ENCODE measurements at regions not wholly inside any gene's neighbourhood (a gene's known extent, or its start where the extent isn't known, plus 50 kb on each side); places are given as distances from the start of the nearest gene placed in this dataset.

DNA sequence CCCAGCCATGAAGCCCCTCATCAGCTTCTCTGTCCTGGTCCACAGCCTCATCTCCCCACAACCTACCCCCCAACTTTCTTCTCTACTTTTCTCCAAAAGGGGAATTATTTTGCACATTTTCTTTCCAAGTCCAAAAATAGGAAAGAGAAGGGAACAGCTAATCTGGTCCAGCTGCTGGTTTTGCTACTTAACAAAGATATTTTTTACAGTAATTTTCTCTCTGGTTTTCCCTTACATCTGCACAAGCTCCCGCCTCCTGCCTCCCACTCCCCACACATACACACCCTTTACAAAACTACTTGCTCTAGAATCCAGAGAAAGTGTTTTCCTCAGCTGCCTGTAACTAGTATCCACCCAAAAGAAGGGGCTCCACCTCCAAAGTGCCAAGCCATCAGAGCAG, 177.2 kb downstream of the POLR2M start:
- H3K9me3 ChIP-seq (ENCODE audit: control insufficient read depth, insufficient read depth, low read depth, low read length): no peaks in the 10 kb centered on the region
- no peak overlapping the region for H3K27ac ChIP-seq (ENCODE audit: insufficient read depth, low read length)
- no peak overlapping the region for H3K4me2 ChIP-seq (ENCODE audit: extremely low read depth, insufficient read depth, low read length)
- H3K79me2 ChIP-seq (ENCODE audit: control insufficient read depth, insufficient read depth, low read length): no peaks in the 10 kb centered on the region
- no peak for TF ChIP-seq EZH2 (IDR thresholded peaks at IDR 0.05; ENCODE audit: low read length, missing control alignments)
- TF ChIP-seq, protein P1, sequence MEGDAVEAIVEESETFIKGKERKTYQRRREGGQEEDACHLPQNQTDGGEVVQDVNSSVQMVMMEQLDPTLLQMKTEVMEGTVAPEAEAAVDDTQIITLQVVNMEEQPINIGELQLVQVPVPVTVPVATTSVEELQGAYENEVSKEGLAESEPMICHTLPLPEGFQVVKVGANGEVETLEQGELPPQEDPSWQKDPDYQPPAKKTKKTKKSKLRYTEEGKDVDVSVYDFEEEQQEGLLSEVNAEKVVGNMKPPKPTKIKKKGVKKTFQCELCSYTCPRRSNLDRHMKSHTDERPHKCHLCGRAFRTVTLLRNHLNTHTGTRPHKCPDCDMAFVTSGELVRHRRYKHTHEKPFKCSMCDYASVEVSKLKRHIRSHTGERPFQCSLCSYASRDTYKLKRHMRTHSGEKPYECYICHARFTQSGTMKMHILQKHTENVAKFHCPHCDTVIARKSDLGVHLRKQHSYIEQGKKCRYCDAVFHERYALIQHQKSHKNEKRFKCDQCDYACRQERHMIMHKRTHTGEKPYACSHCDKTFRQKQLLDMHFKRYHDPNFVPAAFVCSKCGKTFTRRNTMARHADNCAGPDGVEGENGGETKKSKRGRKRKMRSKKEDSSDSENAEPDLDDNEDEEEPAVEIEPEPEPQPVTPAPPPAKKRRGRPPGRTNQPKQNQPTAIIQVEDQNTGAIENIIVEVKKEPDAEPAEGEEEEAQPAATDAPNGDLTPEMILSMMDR (conservative IDR thresholded peaks at IDR 0.05 in 1 of 2, IDR thresholded peaks at IDR 0.05 in 1 of 2; ENCODE audit: low read depth in 1 of 2, low read length in 2 of 2): no peak
- H2AFZ ChIP-seq (ENCODE audit: low read length): no peak overlapping the region
- no peak overlapping the region for H3K9ac ChIP-seq (ENCODE audit: insufficient read depth, low read length)
- no peaks in the 10 kb centered on the region for H3K4me1 ChIP-seq (ENCODE audit: control insufficient read depth, extremely low read depth, insufficient read depth, low read length)
- no peaks in the 10 kb centered on the region for H3K27me3 ChIP-seq (ENCODE audit: control insufficient read depth, insufficient read depth, low read length)
- H3K36me3 ChIP-seq (ENCODE audit: control insufficient read depth, insufficient read depth, low read length): no peaks in the 10 kb centered on the region
- H4K20me1 ChIP-seq (ENCODE audit: control insufficient read depth, extremely low read depth, insufficient read depth, low read length): no peaks in the 10 kb centered on the region
- H3K4me3 ChIP-seq (replicated peaks in 1 of 4; ENCODE audit: control extremely low read depth in 1 of 4, insufficient read depth in 1 of 4, low read depth in 3 of 4, low read length in 4 of 4): no peak overlapping the region
- no peak for DNase-seq (ENCODE audit: low read depth in 2 of 2)

DNA sequence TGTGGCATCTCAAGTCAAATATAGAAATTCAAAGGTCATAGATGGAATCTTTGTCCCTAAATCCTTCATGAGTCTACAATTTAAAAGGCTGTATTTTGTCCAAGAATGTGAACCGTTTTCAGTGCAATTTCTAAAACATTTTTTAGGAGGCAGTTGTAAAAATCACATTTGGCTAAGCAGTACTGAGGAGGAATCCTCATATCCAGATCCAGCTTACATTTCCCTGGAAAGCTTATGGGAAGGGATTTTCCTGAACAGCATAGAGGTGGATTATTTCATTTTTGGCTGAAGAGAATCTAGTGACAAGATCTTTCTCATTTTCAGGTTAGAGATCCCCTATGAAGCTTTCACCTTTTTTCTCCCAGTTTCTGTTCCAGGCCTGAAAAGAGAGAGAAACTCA, 178.4 kb downstream of the POLR2M start:
- H3K4me1 ChIP-seq (ENCODE audit: control insufficient read depth, extremely low read depth, insufficient read depth, low read length): no peaks in the 10 kb centered on the region
- H3K4me2 ChIP-seq (ENCODE audit: extremely low read depth, insufficient read depth, low read length): no peak overlapping the region
- no peak overlapping the region for H3K9ac ChIP-seq (ENCODE audit: insufficient read depth, low read length)
- H3K79me2 ChIP-seq (ENCODE audit: control insufficient read depth, insufficient read depth, low read length): no peaks in the 10 kb centered on the region
- H4K20me1 ChIP-seq (ENCODE audit: control insufficient read depth, extremely low read depth, insufficient read depth, low read length): no peaks in the 10 kb centered on the region
- H3K27me3 ChIP-seq (ENCODE audit: control insufficient read depth, insufficient read depth, low read length): no peaks in the 10 kb centered on the region
- no peaks in the 10 kb centered on the region for H3K36me3 ChIP-seq (ENCODE audit: control insufficient read depth, insufficient read depth, low read length)
- no peaks in the 10 kb centered on the region for H3K9me3 ChIP-seq (ENCODE audit: control insufficient read depth, insufficient read depth, low read depth, low read length)
- no peak overlapping the region for H3K27ac ChIP-seq (ENCODE audit: insufficient read depth, low read length)
- TF ChIP-seq EZH2 (IDR thresholded peaks at IDR 0.05; ENCODE audit: low read length, missing control alignments): no peak
- TF ChIP-seq, protein P1 (conservative IDR thresholded peaks at IDR 0.05 in 1 of 2, IDR thresholded peaks at IDR 0.05 in 1 of 2; ENCODE audit: low read depth in 1 of 2, low read length in 2 of 2): no peak
- DNase-seq (ENCODE audit: low read depth in 2 of 2): no peak
- H3K4me3 ChIP-seq (replicated peaks in 1 of 4; ENCODE audit: control extremely low read depth in 1 of 4, insufficient read depth in 1 of 4, low read depth in 3 of 4, low read length in 4 of 4): no peak overlapping the region
- no peak overlapping the region for H2AFZ ChIP-seq (ENCODE audit: low read length)

DNA sequence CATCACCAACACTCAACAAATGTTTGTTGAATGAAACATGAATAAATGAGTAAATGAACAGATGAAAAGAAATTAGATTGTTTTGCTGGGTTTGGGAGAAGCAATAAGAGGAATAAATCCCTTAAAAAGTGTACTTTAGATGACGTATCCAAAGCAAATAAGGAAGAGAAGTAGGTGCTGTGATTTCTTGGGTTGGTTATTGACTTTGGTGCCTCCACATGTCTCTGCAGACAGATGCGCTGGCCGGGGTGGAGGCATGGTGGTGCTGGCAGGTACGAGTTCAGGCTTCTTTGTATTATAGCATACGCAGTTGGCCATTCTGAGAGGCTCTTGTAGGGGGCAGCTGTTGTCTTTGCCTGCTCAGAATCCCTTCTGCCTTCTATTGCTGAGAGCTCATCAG, 178.9 kb downstream of the POLR2M start:
- TF ChIP-seq, protein P1 (conservative IDR thresholded peaks at IDR 0.05 in 1 of 2, IDR thresholded peaks at IDR 0.05 in 1 of 2; ENCODE audit: low read depth in 1 of 2, low read length in 2 of 2): no peak
- no peak for TF ChIP-seq EZH2 (IDR thresholded peaks at IDR 0.05; ENCODE audit: low read length, missing control alignments)
- no peak overlapping the region for H3K4me3 ChIP-seq (replicated peaks in 1 of 4; ENCODE audit: control extremely low read depth in 1 of 4, insufficient read depth in 1 of 4, low read depth in 3 of 4, low read length in 4 of 4)

More for the DNA sequence above, 178.9 kb downstream of the POLR2M start:
- Histone ChIP-seq H3K4me1 (ENCODE audit: control insufficient read depth, extremely low read depth, insufficient read depth, low read length) (no peaks in the 10 kb centered on the region), H3K79me2 (ENCODE audit: control insufficient read depth, insufficient read depth, low read length) (no peaks in the 10 kb centered on the region), H2AFZ (ENCODE audit: low read length) (no peak overlapping the region), H4K20me1 (ENCODE audit: control insufficient read depth, extremely low read depth, insufficient read depth, low read length) (no peaks in the 10 kb centered on the region), H3K27me3 (ENCODE audit: control insufficient read depth, insufficient read depth, low read length) (no peaks in the 10 kb centered on the region), H3K27ac (ENCODE audit: insufficient read depth, low read length) (no peak overlapping the region), H3K36me3 (ENCODE audit: control insufficient read depth, insufficient read depth, low read length) (no peaks in the 10 kb centered on the region), H3K4me2 (ENCODE audit: extremely low read depth, insufficient read depth, low read length) (no peak overlapping the region), H3K9me3 (ENCODE audit: control insufficient read depth, insufficient read depth, low read depth, low read length) (no peaks in the 10 kb centered on the region), H3K9ac (ENCODE audit: insufficient read depth, low read length) (no peak overlapping the region)
- no peak for DNase-seq (ENCODE audit: low read depth in 2 of 2)
